Hindlimb muscle (tissue), 1 donor: ENCODE measurements at regions not wholly inside any gene's neighbourhood (a gene's known extent, or its start where the extent isn't known, plus 50 kb on each side); places are given as distances from the start of the nearest gene placed in this dataset.

ENCODE experiments used
- DNase-seq: peaks from one replicate; pipeline ENCODE4 v3.0.0-alpha.2; 2013

- DNase-seq = no peak
These were observed 280.2 kb upstream of the STT3B start for GRCh38 chr3:31252216-31253185.

DNA sequence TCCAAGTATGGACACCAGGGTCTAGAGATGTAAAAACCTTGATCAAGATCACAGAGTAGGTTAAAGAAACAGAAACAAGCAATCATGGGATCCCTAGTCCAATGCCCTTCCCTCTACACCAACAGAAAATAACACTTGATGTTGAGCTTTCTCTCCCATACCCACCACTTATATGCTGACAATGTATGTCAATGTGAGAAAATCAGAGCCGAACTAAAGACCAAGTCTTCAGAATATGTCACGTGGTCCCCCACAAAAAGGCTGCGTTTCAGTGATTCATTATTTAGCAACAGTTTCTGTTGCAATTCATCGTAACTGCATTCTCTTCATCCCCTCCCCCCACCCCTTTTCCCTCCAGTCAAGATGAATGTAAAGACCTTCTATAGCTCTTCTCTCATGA, 278.9 kb upstream of the STT3B start:
- DNase-seq = no peak

GRCh38 chr3:31254483-31254882, 278.2 kb upstream of the STT3B start:
- DNase-seq = no peak

DNA sequence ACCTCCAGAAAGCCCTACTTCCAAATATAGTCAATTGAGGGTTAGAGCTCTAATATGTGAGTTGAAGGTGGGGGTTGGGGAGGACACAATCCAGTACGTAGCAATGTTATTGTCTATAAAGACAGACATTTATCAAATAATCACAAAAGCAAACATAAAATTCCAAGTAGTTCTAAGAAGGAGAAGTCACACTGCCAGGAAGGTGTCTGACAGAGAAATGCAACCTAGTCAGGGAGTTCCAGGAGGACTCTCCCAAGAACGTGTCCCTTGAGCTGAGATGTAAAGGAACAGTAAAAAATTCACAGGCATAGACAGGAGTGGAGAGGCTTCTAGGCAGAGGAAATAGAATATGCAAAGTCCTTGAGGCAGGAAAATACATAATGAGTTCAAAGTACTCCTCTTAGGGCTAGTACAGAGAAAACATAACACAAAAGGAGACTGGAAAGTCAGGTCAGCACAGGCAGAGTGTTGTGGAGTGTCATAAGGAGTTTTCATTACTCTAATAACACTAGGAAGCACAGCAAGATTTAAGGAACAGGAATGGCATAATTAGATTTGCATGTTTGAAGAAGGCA, 277.6 kb upstream of the STT3B start:
- DNase-seq = no peak

DNA sequence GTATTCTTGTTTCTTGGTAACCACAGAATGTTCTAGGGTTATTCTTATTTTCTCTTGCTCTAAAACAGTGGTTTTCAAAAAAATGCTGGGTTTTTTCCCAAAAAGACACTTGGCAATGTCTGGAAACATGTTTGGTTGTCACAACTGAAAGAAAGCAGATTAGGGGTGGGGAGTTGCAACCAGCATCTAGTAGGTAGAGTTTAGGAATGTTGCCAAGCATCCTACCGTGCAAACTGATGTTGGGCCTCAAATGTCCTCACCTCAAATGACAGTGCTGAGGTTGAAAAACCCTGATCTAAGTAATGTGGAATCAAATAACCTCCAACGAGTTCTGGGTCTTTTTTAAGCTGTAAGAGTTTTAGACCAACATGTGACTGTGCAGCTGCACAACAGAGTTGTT, 270.5 kb upstream of the STT3B start:
- no peak for DNase-seq

- DNase-seq = no peak
These were observed 268.8 kb upstream of the STT3B start for GRCh38 chr3:31263897-31264296.

GRCh38 chr3:31265646-31266428, 266.9 kb upstream of the STT3B start:
- DNase-seq = no peak

DNA sequence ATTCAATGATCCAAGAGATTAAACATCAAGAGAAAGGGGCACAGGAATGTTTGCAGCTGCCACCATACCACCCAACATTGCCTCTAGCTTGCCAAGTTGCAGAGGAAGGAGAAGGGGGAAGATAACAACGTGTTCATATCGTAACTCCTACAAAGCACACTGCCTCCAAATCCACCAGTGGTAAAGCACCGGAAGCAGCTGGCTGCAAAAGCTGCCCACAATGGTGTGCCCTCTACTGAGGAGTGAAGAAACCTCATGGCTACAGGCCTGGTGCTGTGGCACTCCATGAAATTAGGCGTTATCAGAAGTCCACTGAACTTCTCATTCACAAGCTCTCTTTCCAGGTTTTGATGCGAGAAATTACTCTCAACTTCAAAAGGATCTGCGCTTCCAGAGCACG, 263.9 kb upstream of the STT3B start:
- no peak for DNase-seq

DNA sequence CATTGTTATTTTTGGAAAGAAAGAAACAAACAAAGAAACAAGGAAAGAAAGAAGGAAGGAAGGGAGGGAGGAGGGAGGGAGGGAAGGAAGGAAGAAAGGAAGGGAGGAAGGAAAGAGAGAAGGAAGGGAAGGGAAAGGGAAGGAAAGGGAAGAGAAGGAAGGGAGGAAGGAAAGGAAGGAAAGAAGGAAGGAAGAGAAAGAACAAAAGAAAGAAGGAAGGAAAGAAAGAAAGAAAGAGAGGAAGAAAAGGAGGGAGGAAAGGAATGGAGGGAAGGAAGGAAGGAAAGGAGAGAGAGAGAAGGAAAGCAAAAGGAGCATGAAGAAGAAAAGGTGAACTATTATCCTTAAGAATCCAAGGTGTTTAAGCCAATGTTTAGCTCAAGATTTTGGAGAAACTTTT, 262.7 kb upstream of the STT3B start:
- no peak for DNase-seq

GRCh38 chr3:31274326-31275024, 258.2 kb upstream of the STT3B start:
- no peak for DNase-seq

GRCh38 chr3:31275038-31275572, 257.6 kb upstream of the STT3B start:
- DNase-seq = no peak

GRCh38 chr3:31275583-31275982, 257.1 kb upstream of the STT3B start:
- DNase-seq = no peak

DNA sequence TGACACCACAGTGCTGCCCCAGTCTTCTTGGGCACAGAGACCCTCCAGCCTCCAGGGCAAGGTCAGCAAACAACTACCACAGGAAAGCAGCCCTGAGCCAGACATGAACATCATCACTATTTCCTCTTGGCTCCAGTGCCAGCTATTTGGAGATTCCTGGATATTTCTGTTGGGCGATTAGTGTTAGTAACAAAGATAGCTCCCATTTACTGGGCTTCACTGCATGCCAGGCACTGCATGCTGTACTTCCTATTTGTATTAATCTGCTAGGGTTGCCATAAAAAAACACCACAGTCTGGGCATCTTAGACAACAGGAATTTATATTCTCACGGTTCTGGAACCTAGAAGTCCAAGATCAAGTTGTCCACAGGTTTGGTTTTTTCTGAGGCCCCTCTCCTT, 255.1 kb upstream of the STT3B start:
- no peak for DNase-seq

DNA sequence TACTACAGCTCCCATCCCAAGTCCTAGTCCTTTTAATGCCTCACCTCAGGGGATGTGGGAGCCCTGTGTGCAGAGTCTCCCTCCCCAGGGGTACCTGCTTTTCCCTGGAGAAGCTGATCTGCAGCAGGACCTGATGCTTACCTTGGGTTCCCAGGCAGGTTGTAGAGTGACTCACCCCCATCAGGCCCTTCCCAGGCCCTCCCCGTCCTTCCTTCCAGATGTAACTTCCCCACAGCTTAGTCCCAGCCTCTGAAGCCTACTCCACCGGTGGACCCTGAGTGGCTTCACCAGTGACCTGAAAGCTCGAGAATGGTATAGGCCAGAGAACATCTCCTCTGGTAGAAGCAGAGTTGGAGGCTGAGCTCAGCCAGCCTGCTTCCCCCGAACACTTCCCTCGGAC, 254.2 kb upstream of the STT3B start:
- DNase-seq = no peak

- peak; percentile 11 for DNase-seq
These were observed 247.9 kb upstream of the STT3B start for GRCh38 chr3:31284776-31285175.

DNA sequence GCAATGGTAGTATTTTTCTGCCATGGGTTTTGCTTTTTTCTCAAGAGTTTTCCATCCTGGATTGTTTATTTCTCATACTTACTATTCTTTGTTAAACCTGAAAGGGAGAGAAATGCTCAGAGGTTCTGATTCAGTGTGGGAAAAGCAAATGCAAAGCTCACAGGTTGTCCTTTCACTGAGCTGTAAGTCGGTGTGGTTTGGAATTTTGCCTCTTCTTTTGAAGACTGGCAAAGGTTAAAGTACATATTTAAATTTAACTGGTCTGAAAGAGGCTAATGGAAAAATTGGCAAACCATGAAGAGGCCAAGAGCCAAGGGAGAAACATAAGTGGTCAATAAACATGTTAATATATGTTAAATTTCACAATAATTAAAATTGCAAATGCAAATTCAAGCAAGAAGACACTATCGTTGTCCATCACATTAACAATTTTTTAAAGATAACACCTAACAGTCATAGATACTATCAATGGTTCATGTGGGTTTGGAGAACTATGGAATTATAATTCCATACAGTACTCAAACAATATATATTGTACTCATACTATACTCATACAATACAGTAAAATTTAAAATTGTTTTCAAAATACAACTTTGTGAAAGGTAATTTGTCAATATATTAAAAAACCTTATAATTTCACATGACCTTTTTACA, 246.8 kb upstream of the STT3B start:
- no peak for DNase-seq

DNA sequence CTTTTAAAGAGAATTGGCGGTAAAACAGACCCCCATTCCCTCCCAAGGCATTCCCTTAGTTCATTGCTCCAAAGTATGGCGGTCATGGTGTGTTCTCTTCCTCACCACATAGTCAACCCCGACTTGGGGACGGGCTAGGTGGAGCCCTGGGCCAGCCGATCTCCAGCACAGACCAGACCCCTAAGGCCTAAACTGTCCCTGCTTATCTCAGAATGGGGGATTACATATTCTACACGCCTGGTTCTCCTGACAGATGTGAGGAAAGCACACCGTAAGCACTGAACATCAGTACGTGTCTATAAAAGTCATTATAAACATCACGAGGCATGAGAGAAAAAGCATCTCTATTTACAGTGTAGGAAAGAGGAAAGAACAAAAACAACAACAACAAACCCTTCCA, 244.5 kb upstream of the STT3B start:
- no peak for DNase-seq

- DNase-seq = no peak
These were observed 244.1 kb upstream of the STT3B start for GRCh38 chr3:31288641-31289100.

GRCh38 chr3:31289584-31289983, 243.1 kb upstream of the STT3B start:
- no peak for DNase-seq

DNA sequence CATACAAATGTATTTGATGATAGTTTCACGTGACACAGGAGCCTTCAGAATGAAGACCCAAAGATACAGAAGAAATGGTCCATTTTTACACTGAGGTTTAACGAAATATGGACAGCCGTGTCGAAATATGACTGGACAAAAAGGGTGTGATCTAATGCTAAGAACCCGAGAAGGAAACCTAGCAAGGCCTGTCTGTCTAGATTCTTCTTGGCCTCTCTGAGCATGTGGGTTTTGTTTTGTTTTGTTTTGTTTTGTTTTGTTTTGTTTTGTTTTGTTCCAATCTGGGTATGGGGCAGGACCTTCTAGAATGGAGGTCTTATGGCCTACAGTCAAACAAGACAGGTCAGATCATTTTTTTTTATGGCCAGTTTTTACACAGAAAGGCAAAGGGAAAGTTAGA, 242.7 kb upstream of the STT3B start:
- DNase-seq = no peak

DNA sequence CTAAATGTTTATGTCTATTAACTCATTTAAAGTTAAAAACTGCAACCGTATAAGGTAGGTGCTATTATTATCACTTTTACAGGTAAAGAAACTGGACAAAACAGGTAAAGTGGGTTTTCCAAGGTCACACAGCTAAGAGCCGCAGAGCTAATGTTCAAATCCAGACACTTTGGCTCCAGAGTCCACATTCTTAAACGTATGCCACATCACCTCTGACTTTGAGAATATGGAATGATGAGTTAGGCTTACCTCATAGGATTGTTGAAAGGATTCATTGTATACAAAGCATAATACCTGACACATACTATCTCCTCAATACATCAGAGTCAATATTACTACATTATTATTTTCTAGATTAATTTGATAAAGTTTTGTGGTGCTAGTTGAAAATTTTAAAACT, 240.9 kb upstream of the STT3B start:
- DNase-seq = no peak
